H1 (cell line): ENCODE measurements at regions not wholly inside any gene's neighbourhood (a gene's known extent, or its start where the extent isn't known, plus 50 kb on each side); places are given as distances from the start of the nearest gene placed in this dataset.

Experiments
- CTCF ChIA-PET: fragments of 300-600 bp; sonication (Branson Sonifier 250); formaldehyde crosslinking; loops from one replicate; lab custom pipeline; 2021; ENCODE audit not compliant: partially characterized antibody; lab: Charles Lee
- POLR2A ChIA-PET: fragments of 300-600 bp; sonication (Branson Sonifier 250); formaldehyde crosslinking; loops from one replicate; lab custom pipeline; 2021; ENCODE audit warnings: inconsistent platforms; ENCODE audit not compliant: partially characterized antibody; lab: Charles Lee
- DNase-seq, 2 experiments: peaks; one replicate each; pipeline versions ENCODE4 v3.0.0 to v3.0.0-alpha.2; 2010 to 2022; ENCODE audit warnings: low spot score in 2 of 2, low read depth in 1 of 2, mixed read lengths in 1 of 2
- FAIRE-seq: peaks from 2 replicates; lab custom pipeline; 2011; peaks lifted over from hg19 to GRCh38; lab: Jason Lieb, UNC
- H2AFZ ChIP-seq: 2 replicates; pipeline ENCODE4 v1.8.1; 2012; ENCODE audit warnings: low read length, inconsistent platforms
- H2AK5ac ChIP-seq: 2 replicates; pipeline ENCODE4 v1.6.1; 2013; ENCODE audit warnings: low read depth, low read length
- H2BK120ac ChIP-seq: replicated peaks from 2 replicates; pipeline ENCODE3; 2013; ENCODE audit warnings: low read depth, low read length, inconsistent platforms
- H2BK12ac ChIP-seq: 2 replicates; pipeline ENCODE4 v1.6.1; 2013; ENCODE audit warnings: low read depth, low read length
- H2BK15ac ChIP-seq: 2 replicates; pipeline ENCODE4 v1.6.1; 2013; ENCODE audit warnings: low read length
- H2BK20ac ChIP-seq: 2 replicates; pipeline ENCODE4 v1.6.1; 2013; ENCODE audit warnings: low read length
- H2BK5ac ChIP-seq: 2 replicates; pipeline ENCODE4 v1.6.1; 2013; ENCODE audit warnings: low read depth, low read length
- H3K14ac ChIP-seq: 2 replicates; pipeline ENCODE4 v1.6.1; 2013; ENCODE audit warnings: inconsistent platforms; ENCODE audit not compliant: insufficient read length
- H3K18ac ChIP-seq: 2 replicates; pipeline ENCODE4 v1.6.1; 2013; ENCODE audit warnings: low read length; ENCODE audit errors: extremely low read depth
- H3K23ac ChIP-seq: 2 replicates; pipeline ENCODE4 v1.6.1; 2013; ENCODE audit warnings: inconsistent platforms; ENCODE audit not compliant: insufficient read length
- H3K23me2 ChIP-seq: 2 replicates; pipeline ENCODE4 v1.6.1; 2013; ENCODE audit warnings: low read depth, low read length
- H3K27ac ChIP-seq: 2 replicates; pipeline ENCODE4 v1.6.1; 2011; ENCODE audit warnings: low read depth, low read length, inconsistent platforms
- H3K27me3 ChIP-seq, 4 experiments: replicated peaks in 1 of 4; 1 replicate in 1 of 4; 2 replicates in 3 of 4; pipeline versions ENCODE4 v1.6.1 to v1.8.1; 2011 to 2013; ENCODE audit warnings: low read length in 3 of 4, mild to moderate bottlenecking in 3 of 4, inconsistent platforms in 2 of 4, mixed read lengths in 2 of 4, moderate library complexity in 1 of 4; ENCODE audit not compliant: control insufficient read depth in 3 of 4, insufficient read depth in 3 of 4; ENCODE audit errors: extremely low read depth in 1 of 4
- H3K36me3 ChIP-seq, 4 experiments: 2 replicates each; pipeline versions ENCODE4 v1.6.1 to v1.8.1; 2011 to 2013; ENCODE audit warnings: mild to moderate bottlenecking in 4 of 4, low read length in 3 of 4, moderate library complexity in 2 of 4, control low read depth in 1 of 4, inconsistent platforms in 1 of 4; ENCODE audit not compliant: insufficient read depth in 4 of 4, control insufficient read depth in 2 of 4
- H3K4ac ChIP-seq: replicated peaks from 2 replicates; pipeline ENCODE3; 2013; ENCODE audit warnings: low read length, low read depth, mixed read lengths, inconsistent platforms; ENCODE audit not compliant: insufficient read length
- H3K4me1 ChIP-seq, 4 experiments: replicated peaks in 1 of 4; 1 replicate in 1 of 4; 2 replicates in 3 of 4; pipeline versions ENCODE4 v1.6.1 to v1.8.1; 2011 to 2013; ENCODE audit warnings: low read length in 3 of 4, inconsistent platforms in 2 of 4, mixed read lengths in 1 of 4; ENCODE audit not compliant: insufficient read depth in 4 of 4, control insufficient read depth in 3 of 4
- H3K4me2 ChIP-seq, 2 experiments: 2 replicates each; pipeline versions ENCODE4 v1.6.1 to v1.8.1; 2011 to 2013; ENCODE audit warnings: low read depth in 2 of 2, low read length in 2 of 2, control low read depth in 1 of 2, inconsistent platforms in 1 of 2, mild to moderate bottlenecking in 1 of 2; ENCODE audit not compliant: insufficient read depth in 1 of 2
- H3K4me3 ChIP-seq, 4 experiments: fragments of 200-600, 300-600 bp in 1 of 4; sonication (generic), shearing (Covaris generic), sonication (Bioruptor Twin) in 1 of 4; 2 replicates each; pipeline versions ENCODE4 v1.5.1 to v1.8.1; 2011 to 2016; ENCODE audit warnings: low read length in 4 of 4, low read depth in 3 of 4, control low read depth in 2 of 4, inconsistent platforms in 2 of 4, mild to moderate bottlenecking in 2 of 4, mixed read lengths in 1 of 4, moderate library complexity in 1 of 4; ENCODE audit not compliant: insufficient read depth in 2 of 4; ENCODE audit errors: extremely low read depth in 1 of 4
- H3K56ac ChIP-seq: replicated peaks from 2 replicates; pipeline ENCODE3; 2013; ENCODE audit warnings: low read depth, mild to moderate bottlenecking, mixed read lengths, low read length, inconsistent platforms; ENCODE audit not compliant: insufficient read length
- H3K79me1 ChIP-seq: 2 replicates; pipeline ENCODE4 v1.6.1; 2013; ENCODE audit warnings: low read depth, low read length, control low read depth
- H3K79me2 ChIP-seq, 2 experiments: 2 replicates each; pipeline versions ENCODE4 v1.6.1 to v1.8.1; 2012 to 2013; ENCODE audit warnings: low read length in 2 of 2, mild to moderate bottlenecking in 2 of 2, inconsistent platforms in 1 of 2; ENCODE audit not compliant: insufficient read depth in 2 of 2, control insufficient read depth in 1 of 2
- H3K9ac ChIP-seq, 4 experiments: replicated peaks in 1 of 4; 1 replicate in 1 of 4; 2 replicates in 3 of 4; pipeline versions ENCODE4 v1.6.1 to v1.8.1; 2011 to 2013; ENCODE audit warnings: low read depth in 3 of 4, low read length in 3 of 4, control low read depth in 2 of 4, mild to moderate bottlenecking in 2 of 4, moderate library complexity in 2 of 4, inconsistent platforms in 1 of 4; ENCODE audit errors: extremely low read depth in 1 of 4
- H3K9me3 ChIP-seq, 2 experiments: 2 replicates each; pipeline versions ENCODE4 v1.6.1 to v1.8.1; 2012 to 2013; ENCODE audit warnings: mild to moderate bottlenecking in 2 of 2, moderate library complexity in 2 of 2, control low read depth in 1 of 2, inconsistent platforms in 1 of 2, low read depth in 1 of 2, low read length in 1 of 2, mixed read lengths in 1 of 2; ENCODE audit not compliant: insufficient read depth in 2 of 2
- H4K20me1 ChIP-seq, 2 experiments: replicated peaks in 1 of 2; 2 replicates each; pipeline versions ENCODE3 to v1.8.1; 2011 to 2013; ENCODE audit warnings: inconsistent platforms in 2 of 2, low read length in 2 of 2, mild to moderate bottlenecking in 1 of 2; ENCODE audit not compliant: insufficient read depth in 2 of 2, control insufficient read depth in 1 of 2
- H4K5ac ChIP-seq: 2 replicates; pipeline ENCODE4 v1.6.1; 2013; ENCODE audit warnings: low read length, low read depth, mixed read lengths, inconsistent platforms; ENCODE audit not compliant: insufficient read length
- H4K8ac ChIP-seq: 2 replicates; pipeline ENCODE4 v1.8.0; 2013; ENCODE audit warnings: mild to moderate bottlenecking, moderate library complexity, low read length, inconsistent platforms; ENCODE audit not compliant: insufficient read depth; ENCODE audit errors: extremely low read depth
- H4K91ac ChIP-seq: replicated peaks from 2 replicates; pipeline ENCODE3; 2013; ENCODE audit warnings: low read length, mixed read lengths, inconsistent platforms; ENCODE audit not compliant: insufficient read length
- ATF3 ChIP-seq: IDR thresholded peaks from 2 replicates; pipeline ENCODE4 v1.6.1; 2011; ENCODE audit warnings: low read depth, mild to moderate bottlenecking, low read length; ENCODE audit not compliant: insufficient read depth
- EZH2 ChIP-seq: fragments of 200-600 bp; sonication (generic); IDR thresholded peaks from 2 replicates; pipeline ENCODE4 v1.7.1; 2012; ENCODE audit warnings: low read depth, mild to moderate bottlenecking, moderate library complexity, low read length, inconsistent platforms; ENCODE audit not compliant: severe bottlenecking
- GABPA ChIP-seq: IDR thresholded peaks from 2 replicates; pipeline ENCODE4 v1.6.1; 2011; ENCODE audit warnings: mild to moderate bottlenecking, low read length, moderate library complexity, borderline replicate concordance; ENCODE audit not compliant: insufficient read depth
- KDM4A ChIP-seq: IDR thresholded peaks from one replicate; pipeline ENCODE4 v1.7.1; 2012; ENCODE audit warnings: low read depth, mild to moderate bottlenecking, moderate library complexity, low read length, inconsistent platforms; ENCODE audit not compliant: severe bottlenecking
- PHF8 ChIP-seq: fragments of 200-600 bp; sonication (generic); conservative IDR thresholded peaks from 2 replicates; pipeline ENCODE4 v1.7.1; 2012; ENCODE audit warnings: low read depth, mild to moderate bottlenecking, inconsistent platforms, low read length, moderate library complexity
- POU5F1 ChIP-seq: IDR thresholded peaks from 2 replicates; pipeline ENCODE4 v1.6.1; 2011; ENCODE audit warnings: low read depth, mild to moderate bottlenecking, low read length, moderate library complexity
- RNF2 ChIP-seq: fragments of 200-900, 300-1000 bp; sonication (generic); IDR thresholded peaks from 2 replicates; pipeline ENCODE4 v1.7.1; 2016; ENCODE audit warnings: borderline replicate concordance, low read depth, mild to moderate bottlenecking, antibody characterized with exemption, low read length; ENCODE audit not compliant: poor library complexity, severe bottlenecking; ENCODE audit errors: missing control alignments
- SAP30 ChIP-seq: fragments of 300-600 bp; sonication (generic); IDR thresholded peaks from 2 replicates; pipeline ENCODE4 v1.7.1; 2012; ENCODE audit warnings: low read length, moderate library complexity, mild to moderate bottlenecking, inconsistent platforms; ENCODE audit not compliant: insufficient read depth, insufficient replicate concordance
- SIX5 ChIP-seq: IDR thresholded peaks from 2 replicates; pipeline ENCODE4 v1.6.1; 2011; ENCODE audit warnings: mild to moderate bottlenecking, low read depth, low read length
- YY1 ChIP-seq: IDR thresholded peaks from 2 replicates; pipeline ENCODE4 v1.6.1; 2011; ENCODE audit warnings: low read depth, mild to moderate bottlenecking, low read length

- FAIRE-seq (no peak), DNase-seq (no peak)
- Histone ChIP-seq H3K14ac (no peak overlapping the region), H3K56ac (no peak overlapping the region), H4K91ac (no peak overlapping the region), H3K9me3 (peaks cover 4 to 5% of the 10 kb centered on the region in 2 experiments; a peak in 2 of 4 replicates), H4K20me1 (no peaks in the 10 kb centered on the region), H2AK5ac (no peak overlapping the region), H3K23me2 (no peaks in the 10 kb centered on the region), H2BK120ac (no peak overlapping the region), H3K23ac (no peak overlapping the region), H2BK5ac (no peak overlapping the region), H3K36me3 (peaks cover 0 to 3% (median 0%) of the 10 kb centered on the region in 4 experiments; a peak in 1 of 8 replicates), H3K9ac (no peak overlapping the region), H4K5ac (no peak overlapping the region), H3K4me1 (peaks cover 0 to 10% (median 3%) of the 10 kb centered on the region in 4 experiments; a peak in 2 of 7 replicates), H3K4me3 (no peak overlapping the region), H2BK20ac (no peak overlapping the region), H3K18ac (no peak overlapping the region), H3K4me2 (no peak overlapping the region), H2BK12ac (no peak overlapping the region), H3K4ac (no peak overlapping the region), H4K8ac (no peak overlapping the region), H3K79me1 (no peaks in the 10 kb centered on the region), H3K79me2 (no peaks in the 10 kb centered on the region), H2AFZ (no peak overlapping the region), H2BK15ac (no peak overlapping the region), H3K27me3 (no peaks in the 10 kb centered on the region), H3K27ac (no peak overlapping the region)
- CTCF ChIA-PET: interaction anchor here (0.6 kb wide), 1 partner anchor 9 kb away, joined by 3 read pairs; no protein-coding TSS in a partner anchor
- POLR2A ChIA-PET: no interaction called here
- TF ChIP-seq GABPA (no peak), RNF2 (no peak), PHF8 (no peak), ATF3 (no peak), POU5F1 (no peak), YY1 (no peak), KDM4A (no peak), SIX5 (no peak), EZH2 (no peak), SAP30 (no peak)
Measured at GRCh38 chr2:150850641-150851040, 363.2 kb upstream of the RND3 start.
